ENCODE measurements at regions not wholly inside any gene's neighbourhood (a gene's known extent, or its start where the extent isn't known, plus 50 kb on each side); places are given as distances from the start of the nearest gene placed in this dataset.

- no peak for DNase-seq
Measured at GRCh38 chr16:54724346-54724925, 206.2 kb upstream of the IRX5 start.

DNA sequence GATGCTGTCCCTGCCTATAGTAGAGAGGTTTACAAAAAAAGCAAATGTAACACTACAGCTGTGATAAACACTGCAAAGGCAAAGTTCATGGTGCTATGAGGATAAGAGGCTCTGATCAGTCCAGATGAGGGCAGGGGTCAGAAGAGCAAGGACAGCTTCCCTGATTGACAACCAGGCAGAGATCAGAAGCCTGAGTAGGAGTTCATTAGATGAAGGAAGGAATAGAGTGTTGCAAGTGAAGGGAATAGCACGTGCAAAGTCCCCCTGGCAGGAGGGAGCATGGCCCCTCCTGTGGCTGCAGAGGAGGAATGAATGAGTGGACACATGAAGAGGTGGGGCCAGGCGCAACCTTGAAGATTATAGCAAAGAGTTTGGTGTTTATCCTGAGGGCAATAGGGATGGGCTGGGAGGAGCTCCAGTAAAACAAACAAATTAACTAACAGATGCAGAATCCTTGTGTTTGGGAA is 208.4 kb upstream of the IRX5 start:
- DNase-seq: no peak

DNA sequence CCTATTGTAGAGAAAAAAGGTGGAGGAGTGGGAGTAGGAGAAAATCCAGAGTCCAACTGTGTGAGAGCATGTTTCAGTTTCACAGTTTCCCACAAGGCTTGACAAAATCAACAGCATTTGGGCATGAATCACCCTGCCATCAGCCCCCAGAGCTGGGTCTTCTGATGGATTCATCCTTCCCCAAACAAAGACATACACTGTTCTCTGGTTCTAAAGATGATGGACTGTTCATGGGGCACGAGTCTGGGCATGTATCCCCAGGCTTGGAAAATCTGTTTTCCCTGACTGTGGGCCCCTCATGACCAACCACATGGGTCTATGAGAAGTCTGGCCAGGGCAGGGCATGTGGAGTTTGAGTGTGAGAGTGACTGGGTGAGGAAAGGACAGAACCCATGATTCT is 210.4 kb upstream of the IRX5 start:
- DNase-seq: peak; percentile 1

DNA sequence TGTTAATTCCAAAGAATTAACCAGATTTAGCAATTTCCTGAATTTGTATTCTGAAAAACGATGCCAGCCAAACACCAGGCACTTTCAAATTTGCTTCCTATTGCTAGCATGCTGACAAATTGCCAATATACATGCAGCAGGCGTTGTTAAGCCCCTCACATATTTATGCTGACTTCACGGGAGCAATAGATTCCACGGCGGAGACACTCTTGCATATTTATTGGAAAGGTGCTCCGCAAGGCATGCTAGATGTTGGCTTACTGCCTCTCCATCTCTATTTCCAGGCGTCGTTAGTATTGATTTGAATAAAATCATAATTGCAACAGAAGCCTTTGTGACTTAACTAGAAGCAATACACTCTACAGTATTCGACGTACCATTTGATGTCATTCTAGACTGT is 211.0 kb upstream of the IRX5 start:
- no peak for DNase-seq

- no peak for DNase-seq
Measured at GRCh38 chr16:54718376-54718775, 212.3 kb upstream of the IRX5 start.

- DNase-seq: no peak
Measured at GRCh38 chr16:54715011-54715410, 215.7 kb upstream of the IRX5 start.

GRCh38 chr16:54712866-54713265 is 217.8 kb upstream of the IRX5 start:
- DNase-seq: no peak

DNA sequence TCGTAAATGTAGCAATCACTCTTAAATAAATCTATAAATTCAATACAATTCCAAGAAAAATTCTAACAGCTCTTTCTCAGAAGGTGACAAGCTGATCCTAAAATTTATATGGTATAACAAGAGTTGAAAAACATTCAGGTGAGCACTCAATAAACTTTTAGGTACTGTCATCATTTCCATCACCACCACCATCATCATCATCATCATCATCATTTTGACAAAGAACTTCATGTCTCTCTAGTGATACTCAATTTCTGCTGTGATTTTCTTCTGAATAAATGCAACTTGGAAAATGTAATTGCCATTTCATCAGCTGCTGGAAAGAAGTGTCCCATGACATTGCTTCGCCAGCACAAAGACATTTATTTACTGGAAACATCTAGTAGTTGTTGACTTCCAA is 222.9 kb upstream of the IRX5 start:
- no peak for DNase-seq

- no peak for DNase-seq
Measured at GRCh38 chr16:54706406-54706805, 224.3 kb upstream of the IRX5 start.

GRCh38 chr16:54703339-54703738 is 227.3 kb upstream of the IRX5 start:
- DNase-seq: no peak

DNA sequence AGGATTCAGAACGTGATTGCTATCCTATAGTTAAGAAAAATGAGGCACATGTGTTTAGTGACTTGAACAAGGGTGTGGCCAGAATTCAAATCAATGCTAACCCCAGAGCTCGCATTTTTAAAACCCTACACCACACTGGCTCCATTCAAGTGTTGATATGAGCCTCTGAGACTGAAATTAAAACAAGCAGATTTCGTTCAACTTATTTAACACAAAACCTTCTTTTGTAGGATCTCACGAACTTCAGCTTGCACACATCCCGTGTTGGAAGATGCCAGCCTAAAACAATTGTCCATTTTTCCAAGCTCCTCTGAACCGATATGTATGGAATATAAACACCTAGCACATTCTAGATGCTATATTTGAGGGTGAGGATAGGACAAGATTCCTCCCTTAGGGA is 231.0 kb upstream of the IRX5 start:
- DNase-seq: no peak

DNA sequence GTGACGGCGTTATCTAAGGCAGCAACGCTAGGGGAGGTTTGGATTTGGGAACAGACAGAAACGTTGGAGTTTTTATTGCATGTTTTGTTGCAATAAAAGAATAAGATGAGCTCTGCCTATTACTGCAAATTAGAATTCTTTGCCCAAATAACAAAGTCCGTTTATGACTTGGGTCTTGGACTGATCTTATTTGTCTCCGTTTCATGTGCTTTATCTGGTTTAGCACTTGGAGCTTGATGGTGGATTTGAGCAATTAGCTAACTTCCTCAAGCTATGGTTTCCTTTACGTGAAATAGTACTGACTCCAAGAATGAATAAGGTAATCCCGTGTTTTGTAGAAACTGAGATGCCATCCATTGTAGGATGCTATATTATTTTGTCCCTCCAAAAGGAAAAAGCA is 233.0 kb upstream of the IRX5 start:
- no peak for DNase-seq

- DNase-seq: no peak
Measured at GRCh38 chr16:54696970-54697369, 233.7 kb upstream of the IRX5 start.

DNA sequence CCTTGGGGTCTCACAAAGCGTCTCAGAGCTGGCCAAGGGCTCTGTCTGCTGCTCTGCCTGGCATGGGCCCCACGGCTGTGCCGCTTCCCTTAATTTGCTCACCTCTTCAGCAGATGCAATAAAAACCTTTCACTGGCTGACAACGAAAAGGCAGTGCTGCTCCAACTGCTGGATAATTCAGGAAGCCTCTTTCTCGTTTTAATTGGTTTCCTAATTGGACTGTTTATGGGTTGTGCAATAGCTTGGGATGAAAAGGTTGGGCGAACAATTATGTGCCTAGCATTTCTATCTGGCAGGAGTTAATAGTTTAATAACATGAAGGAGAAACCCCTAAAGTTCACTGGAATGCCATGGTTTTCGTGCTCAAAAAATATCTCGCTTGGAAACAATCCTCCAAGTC is 234.1 kb upstream of the IRX5 start:
- no peak for DNase-seq

DNA sequence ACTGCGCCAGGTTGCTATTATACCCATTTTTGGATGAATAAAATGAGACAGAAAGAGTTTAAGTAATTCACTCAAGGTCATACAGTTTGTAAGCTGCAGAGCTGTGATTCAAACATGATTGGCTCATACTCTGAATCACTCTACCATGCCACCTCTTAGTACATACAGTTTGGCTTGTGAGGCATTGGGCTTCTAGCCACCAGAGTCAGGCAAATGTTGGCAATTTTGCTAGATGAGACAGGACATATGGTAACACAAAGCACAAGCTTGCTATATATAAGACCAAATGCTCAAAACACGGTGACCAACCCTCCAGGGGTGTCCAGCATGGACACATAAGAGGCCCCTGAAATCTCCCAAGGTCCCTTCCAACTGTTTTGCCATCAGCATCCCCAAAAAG is 236.0 kb upstream of the IRX5 start:
- DNase-seq: no peak

- DNase-seq: no peak
Measured at GRCh38 chr16:54693864-54694263, 236.8 kb upstream of the IRX5 start.

DNA sequence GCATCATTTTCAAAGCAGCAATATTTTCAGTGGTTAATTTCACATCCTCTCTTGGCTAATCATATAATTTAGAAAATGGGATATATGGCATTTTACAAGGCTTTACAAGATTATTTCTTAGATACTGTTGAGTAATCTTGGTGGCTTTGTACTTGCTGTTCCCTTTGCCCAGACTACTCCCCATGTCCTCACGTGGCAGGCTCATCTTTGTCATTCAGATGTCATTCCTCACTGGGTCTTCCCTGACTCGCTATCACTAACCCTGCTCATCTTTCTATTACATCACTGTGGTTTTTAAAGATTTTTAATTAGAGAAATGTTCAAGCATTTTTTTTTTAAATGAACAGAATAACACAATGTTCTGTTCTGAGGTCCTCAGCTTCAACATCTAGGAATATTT is 240.0 kb upstream of the IRX5 start:
- no peak for DNase-seq

DNA sequence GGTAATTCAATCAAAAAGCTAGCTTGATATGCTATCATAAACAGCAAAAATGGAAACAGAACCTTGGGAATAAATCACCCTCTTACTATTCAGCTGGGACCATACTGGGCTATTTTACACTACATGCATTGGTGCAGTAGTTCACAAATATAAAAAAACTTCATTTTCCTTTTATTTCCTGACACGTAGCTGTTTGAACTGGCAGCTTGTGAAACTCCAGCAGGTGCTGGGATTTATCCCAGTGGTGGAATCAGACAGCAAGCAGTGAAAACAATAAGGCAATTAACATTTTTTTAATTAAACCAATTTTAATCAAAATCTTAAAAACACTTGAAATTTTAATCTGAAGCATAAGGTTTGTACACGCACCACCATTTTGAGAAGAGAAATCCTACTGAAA is 240.4 kb upstream of the IRX5 start:
- no peak for DNase-seq

- no peak for DNase-seq
Measured at GRCh38 chr16:54689072-54689865, 241.4 kb upstream of the IRX5 start.

DNA sequence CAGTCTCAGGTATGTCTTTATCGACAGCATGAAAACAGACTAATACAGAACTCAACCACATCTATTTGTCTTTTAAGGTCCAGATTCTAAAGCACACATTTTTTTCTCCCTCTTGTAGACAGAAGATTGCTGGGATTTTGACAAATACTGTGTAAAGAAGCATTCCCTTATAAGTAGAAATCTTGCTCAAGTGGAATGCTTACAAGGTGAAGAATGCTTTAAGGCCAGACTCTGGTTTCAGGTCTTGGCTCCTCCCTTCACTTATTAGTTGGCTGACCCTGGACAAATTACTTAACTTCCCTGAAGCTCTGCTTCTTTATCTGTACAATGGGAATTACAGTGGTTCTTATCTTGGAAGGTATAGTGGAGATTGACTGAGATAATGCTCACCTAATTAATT is 242.3 kb upstream of the IRX5 start:
- no peak for DNase-seq

GRCh38 chr16:54687043-54687899 is 243.4 kb upstream of the IRX5 start:
- no peak for DNase-seq

DNA sequence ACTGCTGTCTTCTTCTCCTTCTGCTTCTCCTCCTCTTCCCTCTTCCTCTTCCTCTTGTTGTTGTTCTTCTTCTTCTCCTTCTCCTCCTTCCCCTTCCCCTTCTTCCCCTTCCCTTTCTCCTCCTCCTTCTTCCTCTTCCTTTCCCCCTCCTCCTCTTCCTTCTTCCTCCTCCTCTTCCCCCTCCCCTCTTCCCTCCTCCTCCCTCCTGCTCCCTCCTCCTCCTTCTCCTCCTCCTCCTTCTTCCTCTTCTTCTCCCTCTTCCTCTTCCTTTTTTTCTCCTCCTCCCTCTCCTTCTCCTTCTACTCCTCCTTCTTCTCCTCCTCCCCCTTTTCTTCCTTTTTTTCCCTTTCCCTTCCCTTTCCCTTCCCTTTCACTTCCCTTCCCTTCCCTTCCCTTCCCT is 245.0 kb upstream of the IRX5 start:
- no peak for DNase-seq

GRCh38 chr16:54679531-54679930 is 251.1 kb upstream of the IRX5 start:
- DNase-seq: no peak
